SH-SY5Y (cell line): ENCODE measurements at regions not wholly inside any gene's neighbourhood (a gene's known extent, or its start where the extent isn't known, plus 50 kb on each side); places are given as distances from the start of the nearest gene placed in this dataset.

Experiments used
- GATA2 ChIP-seq: IDR thresholded peaks from 2 replicates; pipeline ENCODE4 v1.6.1; 2011; ENCODE audit warnings: mild to moderate bottlenecking, low read depth, low read length
- GATA3 ChIP-seq: IDR thresholded peaks from 2 replicates; pipeline ENCODE4 v1.6.1; 2011; ENCODE audit warnings: low read depth, mild to moderate bottlenecking, low read length, moderate library complexity

- no peak for TF ChIP-seq GATA2
- no peak for TF ChIP-seq GATA3
Measured at GRCh38 chr16:85421338-85422195, 191.6 kb upstream of the GSE1 start.

GRCh38 chr16:85422196-85422631 is 190.9 kb upstream of the GSE1 start:
- TF ChIP-seq GATA3 (no peak), GATA2 (no peak)

- TF ChIP-seq GATA2 (no peak), GATA3 (no peak)
Measured at GRCh38 chr16:85422632-85423550, 190.2 kb upstream of the GSE1 start.

- no peak for TF ChIP-seq GATA3
- no peak for TF ChIP-seq GATA2
Measured at GRCh38 chr16:85423631-85424030, 189.5 kb upstream of the GSE1 start.

GRCh38 chr16:85424260-85425073 is 188.7 kb upstream of the GSE1 start:
- TF ChIP-seq GATA2: no peak
- TF ChIP-seq GATA3: no peak

- TF ChIP-seq GATA2 (no peak), GATA3 (no peak)
Measured at GRCh38 chr16:85425074-85425662, 188.0 kb upstream of the GSE1 start.

GRCh38 chr16:85426806-85427205 is 186.3 kb upstream of the GSE1 start:
- TF ChIP-seq GATA2: no peak
- no peak for TF ChIP-seq GATA3

- TF ChIP-seq GATA3: no peak
- TF ChIP-seq GATA2: no peak
Measured at GRCh38 chr16:85428168-85428898, 184.8 kb upstream of the GSE1 start.

GRCh38 chr16:85428899-85429775 is 184.0 kb upstream of the GSE1 start:
- TF ChIP-seq GATA2 (no peak), GATA3 (no peak)

GRCh38 chr16:85429776-85430522 is 183.2 kb upstream of the GSE1 start:
- TF ChIP-seq GATA2 (no peak), GATA3 (no peak)

GRCh38 chr16:85430523-85431421 is 182.3 kb upstream of the GSE1 start:
- TF ChIP-seq GATA3: no peak
- no peak; the same call in 1 of the 2 replicates for TF ChIP-seq GATA2
